H9 (cell line): ENCODE measurements at regions not wholly inside any gene's neighbourhood (a gene's known extent, or its start where the extent isn't known, plus 50 kb on each side); places are given as distances from the start of the nearest gene placed in this dataset.

Source experiments
- DNase-seq: peaks from one replicate; pipeline ENCODE4 v3.0.0-alpha.2; 2017
- H2AFZ ChIP-seq: one replicate; pipeline ENCODE4 v1.6.1; 2013; ENCODE audit warnings: mild to moderate bottlenecking, low read length, control low read depth, moderate library complexity
- H2AK5ac ChIP-seq: 2 replicates; pipeline ENCODE4 v1.6.1; 2013; ENCODE audit warnings: low read length, control low read depth, mixed read lengths; ENCODE audit not compliant: insufficient read length
- H2BK120ac ChIP-seq: one replicate; pipeline ENCODE4 v1.6.1; 2013; ENCODE audit warnings: low read depth, mild to moderate bottlenecking, low read length, control low read depth, inconsistent platforms; ENCODE audit not compliant: poor library complexity, severe bottlenecking
- H2BK12ac ChIP-seq: 2 replicates; pipeline ENCODE4 v1.6.1; 2013; ENCODE audit warnings: low read length, control low read depth, mixed read lengths, low read depth; ENCODE audit not compliant: insufficient read length
- H2BK15ac ChIP-seq: 2 replicates; pipeline ENCODE4 v1.6.1; 2013; ENCODE audit warnings: low read depth, low read length, control low read depth
- H2BK20ac ChIP-seq: one replicate; pipeline ENCODE4 v1.6.1; 2013; ENCODE audit warnings: low read depth, mild to moderate bottlenecking, low read length, control low read depth, inconsistent platforms; ENCODE audit not compliant: poor library complexity, severe bottlenecking
- H2BK5ac ChIP-seq: 2 replicates; pipeline ENCODE4 v1.6.1; 2013; ENCODE audit warnings: low read length, control low read depth, mixed read lengths; ENCODE audit not compliant: insufficient read length
- H3K14ac ChIP-seq: 2 replicates; pipeline ENCODE4 v1.6.1; 2013; ENCODE audit warnings: low read length, control low read depth; ENCODE audit not compliant: insufficient read depth
- H3K18ac ChIP-seq: 2 replicates; pipeline ENCODE4 v1.6.1; 2013; ENCODE audit warnings: low read depth, mild to moderate bottlenecking, mixed read lengths, low read length, control low read depth; ENCODE audit not compliant: insufficient read length
- H3K23ac ChIP-seq: 2 replicates; pipeline ENCODE4 v1.6.1; 2013; ENCODE audit warnings: low read length, control low read depth, mixed read lengths, low read depth; ENCODE audit not compliant: insufficient read length
- H3K23me2 ChIP-seq: 2 replicates; pipeline ENCODE4 v1.6.1; 2013; ENCODE audit warnings: low read depth, mild to moderate bottlenecking, mixed read lengths, low read length, control low read depth; ENCODE audit not compliant: insufficient read length, poor library complexity, severe bottlenecking
- H3K27ac ChIP-seq: 2 replicates; pipeline ENCODE4 v1.5.1; 2013; ENCODE audit warnings: low read length, control low read depth, mixed read lengths, low read depth; ENCODE audit not compliant: insufficient read length
- H3K27me3 ChIP-seq: 2 replicates; pipeline ENCODE4 v1.6.1; 2013; ENCODE audit warnings: low read length, control low read depth, inconsistent platforms; ENCODE audit not compliant: insufficient read depth
- H3K4ac ChIP-seq: 2 replicates; pipeline ENCODE4 v1.6.1; 2013; ENCODE audit warnings: low read depth, mild to moderate bottlenecking, control low read depth, inconsistent platforms, low read length, moderate library complexity
- H3K4me1 ChIP-seq: 2 replicates; pipeline ENCODE4 v1.6.1; 2013; ENCODE audit warnings: low read length, control low read depth, inconsistent platforms; ENCODE audit not compliant: insufficient read depth
- H3K4me2 ChIP-seq: 2 replicates; pipeline ENCODE4 v1.6.1; 2013; ENCODE audit warnings: low read length, control low read depth, mixed read lengths; ENCODE audit not compliant: insufficient read length, insufficient read depth
- H3K56ac ChIP-seq: 2 replicates; pipeline ENCODE4 v1.6.1; 2013; ENCODE audit warnings: low read depth, mild to moderate bottlenecking, mixed read lengths, low read length, control low read depth; ENCODE audit not compliant: insufficient read length
- H3K79me1 ChIP-seq: 2 replicates; pipeline ENCODE4 v1.6.1; 2013; ENCODE audit warnings: low read depth, mild to moderate bottlenecking, moderate library complexity, low read length, control low read depth, inconsistent platforms; ENCODE audit not compliant: insufficient read depth, poor library complexity, severe bottlenecking
- H3K79me2 ChIP-seq: 2 replicates; pipeline ENCODE4 v1.6.1; 2013; ENCODE audit warnings: low read length, control low read depth, inconsistent platforms; ENCODE audit not compliant: insufficient read depth
- H3K9ac ChIP-seq: 2 replicates; pipeline ENCODE4 v1.6.1; 2013; ENCODE audit warnings: low read length, control low read depth, mixed read lengths; ENCODE audit not compliant: insufficient read length; ENCODE audit errors: extremely low read depth
- H3K9me3 ChIP-seq: one replicate; pipeline ENCODE4 v1.6.1; 2013; ENCODE audit warnings: low read depth, low read length, inconsistent platforms; ENCODE audit not compliant: control insufficient read depth
- H3T11ph ChIP-seq: one replicate; pipeline ENCODE4 v1.6.1; 2013; ENCODE audit warnings: mild to moderate bottlenecking, low read length, control low read depth, inconsistent platforms
- H4K20me1 ChIP-seq: one replicate; pipeline ENCODE4 v1.6.1; 2013; ENCODE audit not compliant: control insufficient read depth, insufficient read length, insufficient read depth
- H4K5ac ChIP-seq: 2 replicates; pipeline ENCODE4 v1.6.1; 2013; ENCODE audit warnings: low read depth, mild to moderate bottlenecking, mixed read lengths, low read length, control low read depth; ENCODE audit not compliant: insufficient read length
- H4K8ac ChIP-seq: replicated peaks from 2 replicates; pipeline ENCODE4 v1.6.1; 2013; ENCODE audit warnings: low read length, control low read depth, mixed read lengths, low read depth; ENCODE audit not compliant: insufficient read length
- H4K91ac ChIP-seq: 2 replicates; pipeline ENCODE4 v1.6.1; 2013; ENCODE audit warnings: low read depth, mild to moderate bottlenecking, moderate library complexity, mixed read lengths, low read length, control low read depth; ENCODE audit not compliant: insufficient read length
- H3K27ac Mint-ChIP-seq, 3 experiments: 2 replicates in 2 of 3; 3 replicates in 1 of 3; pipeline ENCODE4 v1.8.0; 2020 to 2021; ENCODE audit warnings: mixed read lengths in 3 of 3, mild to moderate bottlenecking in 1 of 3, moderate library complexity in 1 of 3
- H3K27me3 Mint-ChIP-seq: 2 replicates; pipeline ENCODE4 v1.8.0; 2021; ENCODE audit warnings: low read depth, mild to moderate bottlenecking, moderate library complexity, mixed read lengths
- H3K36me3 Mint-ChIP-seq, 3 experiments: 2 replicates in 2 of 3; 3 replicates in 1 of 3; pipeline ENCODE4 v1.8.0; 2020 to 2021; ENCODE audit warnings: low read depth in 3 of 3, mixed read lengths in 3 of 3; ENCODE audit not compliant: insufficient read depth in 1 of 3
- H3K4me1 Mint-ChIP-seq, 2 experiments: 2 replicates each; pipeline ENCODE4 v1.8.0; 2020; ENCODE audit warnings: mixed read lengths in 2 of 2
- H3K4me3 Mint-ChIP-seq, 2 experiments: 2 replicates in 1 of 2; 3 replicates in 1 of 2; pipeline ENCODE4 v1.8.0; 2020 to 2021; ENCODE audit warnings: mild to moderate bottlenecking in 2 of 2, mixed read lengths in 2 of 2, moderate library complexity in 1 of 2
- H3K9me3 Mint-ChIP-seq, 2 experiments: 2 replicates in 1 of 2; 3 replicates in 1 of 2; pipeline ENCODE4 v1.8.0; 2020; ENCODE audit warnings: mild to moderate bottlenecking in 2 of 2, mixed read lengths in 2 of 2, moderate library complexity in 1 of 2
- WGBS: extraction: QIAGEN DNeasy Blood & Tissue Kit; methylation state at CpG from one replicate; pipeline ENCODE4 v1.1.7; 2013; ENCODE audit warnings: missing lambda C conversion rate, low lambda C conversion rate, mixed read lengths; ENCODE audit not compliant: insufficient read length; ENCODE audit errors: extremely low coverage; 5-methylcytosine and 5-hydroxymethylcytosine counted together
- TF ChIP-seq, protein P1 (sequence below): fragments of 200-600 bp; sonication (generic); conservative IDR thresholded peaks from 3 replicates; pipeline ENCODE4 v1.8.0; 2021; ENCODE audit warnings: antibody characterized with exemption, mild to moderate bottlenecking

DNA sequence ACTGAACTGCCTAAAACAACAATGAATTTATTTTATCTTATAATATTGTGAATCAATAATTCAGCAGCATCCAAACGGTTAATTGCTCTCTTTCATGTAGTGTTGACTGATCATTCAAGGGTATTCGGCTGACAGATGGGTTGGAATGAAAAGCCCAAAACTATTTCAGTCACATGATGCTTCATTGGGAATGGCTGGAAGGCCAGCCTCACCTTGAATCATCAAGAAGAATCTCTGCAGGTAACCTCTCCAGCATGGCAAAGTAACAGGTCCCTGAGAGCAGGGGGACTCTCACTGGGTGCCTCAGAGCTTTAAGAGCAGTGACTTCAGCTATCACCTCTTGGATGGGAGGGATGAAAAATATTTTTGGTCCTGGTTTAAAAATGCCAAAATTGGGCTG lies 1395.7 kb downstream of the OLFM4 start:
- Histone ChIP-seq H4K20me1 (no peaks in the 10 kb centered on the region), H3K79me2 (no peaks in the 10 kb centered on the region), H3K4me1 (no peaks in the 10 kb centered on the region), H3K18ac (no peak overlapping the region), H2AFZ (no peak overlapping the region), H3K27ac (no peak overlapping the region), H3T11ph (no peak overlapping the region), H3K23ac (no peak overlapping the region), H4K91ac (no peak overlapping the region), H3K56ac (no peak overlapping the region), H3K27me3 (no peaks in the 10 kb centered on the region), H2BK15ac (no peak overlapping the region), H2BK20ac (no peak overlapping the region), H2AK5ac (no peak overlapping the region), H3K9ac (no peak overlapping the region), H4K5ac (no peak overlapping the region), H2BK12ac (no peak overlapping the region), H3K9me3 (no peaks in the 10 kb centered on the region), H2BK120ac (no peak overlapping the region), H3K79me1 (no peaks in the 10 kb centered on the region), H3K4ac (no peak overlapping the region), H4K8ac (no peak overlapping the region), H3K14ac (no peak overlapping the region), H3K23me2 (no peaks in the 10 kb centered on the region), H3K4me2 (no peak overlapping the region), H2BK5ac (no peak overlapping the region)
- peaks cover 3 to 11% of the 10 kb centered on the region in 2 experiments; a peak in 3 of 4 replicates for H3K4me1 Mint-ChIP-seq
- no peak for DNase-seq
- H3K4me3 Mint-ChIP-seq, result no peak overlapping the region
- TF ChIP-seq, protein P1, sequence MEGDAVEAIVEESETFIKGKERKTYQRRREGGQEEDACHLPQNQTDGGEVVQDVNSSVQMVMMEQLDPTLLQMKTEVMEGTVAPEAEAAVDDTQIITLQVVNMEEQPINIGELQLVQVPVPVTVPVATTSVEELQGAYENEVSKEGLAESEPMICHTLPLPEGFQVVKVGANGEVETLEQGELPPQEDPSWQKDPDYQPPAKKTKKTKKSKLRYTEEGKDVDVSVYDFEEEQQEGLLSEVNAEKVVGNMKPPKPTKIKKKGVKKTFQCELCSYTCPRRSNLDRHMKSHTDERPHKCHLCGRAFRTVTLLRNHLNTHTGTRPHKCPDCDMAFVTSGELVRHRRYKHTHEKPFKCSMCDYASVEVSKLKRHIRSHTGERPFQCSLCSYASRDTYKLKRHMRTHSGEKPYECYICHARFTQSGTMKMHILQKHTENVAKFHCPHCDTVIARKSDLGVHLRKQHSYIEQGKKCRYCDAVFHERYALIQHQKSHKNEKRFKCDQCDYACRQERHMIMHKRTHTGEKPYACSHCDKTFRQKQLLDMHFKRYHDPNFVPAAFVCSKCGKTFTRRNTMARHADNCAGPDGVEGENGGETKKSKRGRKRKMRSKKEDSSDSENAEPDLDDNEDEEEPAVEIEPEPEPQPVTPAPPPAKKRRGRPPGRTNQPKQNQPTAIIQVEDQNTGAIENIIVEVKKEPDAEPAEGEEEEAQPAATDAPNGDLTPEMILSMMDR, result no peak
- no CpG with 5 or more reads among the region's 2 CpGs for WGBS
- no peaks in the 10 kb centered on the region for H3K36me3 Mint-ChIP-seq
- no peaks in the 10 kb centered on the region for H3K27me3 Mint-ChIP-seq
- no peaks in the 10 kb centered on the region; a peak in 1 of 5 replicates for H3K9me3 Mint-ChIP-seq
- H3K27ac Mint-ChIP-seq, result no peak overlapping the region
